ENCODE measurements at regions not wholly inside any gene's neighbourhood (a gene's known extent, or its start where the extent isn't known, plus 50 kb on each side); places are given as distances from the start of the nearest gene placed in this dataset.
"Not testable (repeated sequence)": the region's sequence is repeated elsewhere in the genome, so short reads cannot be mapped to it uniquely, and the experiment has no call there.

DNA sequence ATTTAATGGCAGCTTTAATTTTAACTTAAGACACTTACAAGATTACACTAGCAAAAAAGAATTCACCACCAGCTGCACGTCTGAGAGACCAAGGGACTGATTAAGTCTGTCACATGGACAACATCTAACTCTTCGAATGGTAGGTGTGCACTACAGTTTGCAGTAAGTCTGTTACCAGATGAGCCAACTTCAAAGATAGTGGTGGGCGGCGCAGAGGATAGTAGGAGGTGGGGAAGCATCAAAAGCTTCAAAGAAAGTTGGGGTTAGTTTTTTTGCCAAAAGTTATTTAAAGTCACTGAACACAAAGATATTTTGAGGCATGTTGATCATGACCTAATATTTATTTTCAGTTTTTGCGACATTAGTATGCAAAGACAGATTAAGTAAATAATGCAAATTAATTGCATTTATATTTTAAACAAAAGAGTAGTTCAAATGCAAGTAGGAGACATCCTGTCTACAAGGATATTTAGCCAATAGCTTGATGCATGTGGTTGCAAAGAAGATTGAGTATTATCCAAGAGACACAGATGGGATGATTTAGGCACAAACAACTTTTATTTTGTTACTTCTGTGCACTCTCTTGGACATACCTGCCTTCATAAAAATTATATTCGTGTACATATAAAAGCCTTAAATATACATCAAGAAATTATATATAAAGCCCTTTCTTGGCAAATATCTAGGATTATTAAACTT lies 327.7 kb downstream of the BMP4 start:
- no peak for DNase-seq (ENCODE audit: extremely low read depth in 1 of 11, low read depth in 9 of 11, low spot score in 4 of 11)

DNA sequence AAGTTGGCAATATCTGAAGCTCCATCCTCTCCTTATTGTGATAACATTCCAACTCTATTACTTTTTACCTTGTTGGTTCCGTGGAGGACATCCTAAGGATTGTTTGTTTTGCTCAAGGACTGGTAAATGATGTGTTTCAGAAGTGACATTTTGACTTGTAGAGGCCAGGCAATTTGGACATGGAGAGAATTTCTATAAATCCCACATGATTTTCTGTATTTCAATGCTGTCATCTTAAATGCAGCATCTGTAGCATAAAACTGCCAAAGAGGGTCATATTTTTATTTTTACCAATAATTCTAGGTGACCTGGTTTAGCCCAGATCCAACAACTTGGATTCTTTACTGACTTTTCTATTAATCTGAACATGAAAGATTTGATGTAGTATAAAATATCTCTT lies 328.4 kb downstream of the BMP4 start:
- no peak for DNase-seq (ENCODE audit: extremely low read depth in 1 of 11, low read depth in 9 of 11, low spot score in 4 of 11)

DNA sequence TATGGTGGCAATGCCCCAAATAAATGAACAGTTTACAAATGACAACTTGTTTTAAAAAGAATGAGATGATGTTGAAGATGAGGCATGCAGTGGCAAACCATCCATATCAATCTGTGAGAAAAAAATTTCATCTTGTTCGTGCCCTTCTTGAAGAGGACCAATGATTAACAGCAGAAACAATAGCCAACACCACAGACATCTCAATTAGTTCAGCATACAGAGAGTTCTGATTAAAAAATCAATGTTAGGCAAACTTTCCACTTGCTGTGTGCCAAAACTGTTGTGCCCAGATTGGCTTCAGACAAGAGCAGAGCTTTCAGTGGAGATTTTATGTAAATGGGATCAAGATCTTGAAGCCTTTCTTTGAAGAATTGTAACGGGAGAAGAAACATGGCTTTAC lies 329.9 kb downstream of the BMP4 start:
- DNase-seq (ENCODE audit: extremely low read depth in 1 of 11, low read depth in 9 of 11, low spot score in 4 of 11): no peak

DNA sequence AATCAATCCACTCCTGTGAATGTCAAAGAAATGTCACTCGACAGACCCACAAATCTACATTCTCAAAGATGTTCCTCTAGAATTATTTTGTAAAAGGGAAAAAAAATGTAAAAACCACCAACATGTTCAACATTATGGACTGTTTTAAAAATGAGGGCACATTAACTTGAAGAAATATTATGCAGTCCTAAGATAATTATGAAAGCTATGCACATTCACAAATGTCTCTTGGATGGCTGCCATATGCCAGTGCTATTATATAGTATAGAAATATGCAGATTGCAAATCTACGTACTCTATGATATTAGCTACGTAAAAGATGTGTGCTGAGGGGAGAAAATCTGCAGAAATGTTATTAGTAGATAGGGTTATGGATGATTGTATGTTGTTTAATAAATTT lies 334.2 kb downstream of the BMP4 start:
- no peak for DNase-seq (ENCODE audit: extremely low read depth in 1 of 11, low read depth in 9 of 11, low spot score in 4 of 11)

DNA sequence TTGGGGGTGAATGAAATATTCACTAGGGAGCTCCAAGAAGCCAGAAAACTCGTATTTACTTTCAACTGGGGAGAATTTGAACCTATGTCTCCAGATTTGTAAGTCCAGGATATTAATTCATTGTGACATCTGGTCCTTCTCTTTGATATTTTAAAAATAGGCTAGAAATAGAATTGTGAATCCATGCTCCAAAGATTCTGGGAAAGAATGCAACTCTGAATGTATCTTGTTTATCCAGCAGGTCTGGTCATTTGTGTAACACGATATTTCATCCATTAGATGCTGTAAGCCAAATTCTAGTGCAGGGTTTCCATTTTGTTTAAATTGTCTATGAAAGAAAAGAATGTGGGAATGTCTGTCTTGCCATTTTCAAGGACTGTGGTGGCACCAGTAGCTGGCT lies 334.7 kb downstream of the BMP4 start:
- DNase-seq (ENCODE audit: extremely low read depth in 1 of 11, low read depth in 9 of 11, low spot score in 4 of 11): no peak

DNA sequence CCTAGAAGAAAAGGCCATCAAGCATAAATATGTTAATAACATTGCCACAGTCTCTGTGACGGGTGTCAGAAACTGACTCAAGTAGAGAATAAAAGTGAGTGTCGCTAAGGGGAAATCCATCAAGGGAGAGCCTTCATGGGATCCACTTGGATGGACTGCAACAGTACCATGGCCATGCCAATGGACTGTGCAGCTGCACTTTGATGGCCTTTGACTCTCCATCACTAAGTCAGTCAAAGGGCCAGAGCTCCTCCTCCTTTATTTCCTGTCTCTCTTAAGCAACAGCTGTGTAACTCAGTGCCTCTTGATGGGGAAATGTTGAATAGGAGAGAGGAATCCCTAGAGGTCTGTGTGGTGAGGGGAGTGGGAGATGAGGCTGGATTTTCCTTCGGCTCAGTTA lies 335.2 kb downstream of the BMP4 start:
- DNase-seq (ENCODE audit: extremely low read depth in 1 of 11, low read depth in 9 of 11, low spot score in 4 of 11): no peak

DNA sequence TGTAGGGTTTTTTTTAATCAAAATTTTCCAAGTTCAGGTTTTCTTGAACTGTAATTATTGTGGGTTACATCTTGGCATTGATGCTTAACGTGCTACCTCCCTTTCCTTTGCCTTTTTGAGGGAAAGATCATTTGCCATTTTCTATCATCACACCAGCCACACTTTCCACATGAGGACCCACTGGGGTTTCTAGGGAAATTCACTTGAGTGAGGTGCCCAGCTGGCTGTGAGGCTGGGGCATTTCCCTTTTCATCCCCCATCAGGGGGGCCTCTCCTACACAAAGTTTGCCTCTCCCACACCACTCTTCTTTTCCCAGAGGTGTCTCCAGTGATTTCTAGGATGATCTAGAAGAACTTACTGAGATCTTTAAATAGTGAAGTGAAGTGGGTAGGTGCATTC lies 335.7 kb downstream of the BMP4 start:
- no peak for DNase-seq (ENCODE audit: extremely low read depth in 1 of 11, low read depth in 9 of 11, low spot score in 4 of 11)

DNA sequence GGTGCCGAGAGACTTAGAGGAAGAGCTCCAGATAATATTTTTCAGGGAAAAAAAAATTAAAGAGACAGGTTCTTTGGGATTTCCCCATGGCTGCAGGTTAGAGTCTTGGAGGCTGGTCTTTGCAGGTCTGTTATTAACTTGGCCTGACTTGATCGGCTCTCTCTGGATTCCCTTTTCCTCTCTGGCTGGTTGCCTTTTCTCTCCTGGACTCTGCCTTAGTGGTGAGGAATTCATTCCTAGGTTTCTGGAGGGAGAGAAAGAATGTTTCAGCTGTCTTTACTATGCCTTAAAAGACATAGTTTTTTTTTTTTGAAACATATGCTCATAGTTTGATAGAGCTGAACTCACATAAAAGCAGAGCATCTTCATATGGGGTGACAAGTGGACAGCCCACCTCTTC lies 336.3 kb downstream of the BMP4 start:
- DNase-seq (ENCODE audit: extremely low read depth in 1 of 11, low read depth in 9 of 11, low spot score in 4 of 11): peak in 1 of 11 donors; percentile 20

DNA sequence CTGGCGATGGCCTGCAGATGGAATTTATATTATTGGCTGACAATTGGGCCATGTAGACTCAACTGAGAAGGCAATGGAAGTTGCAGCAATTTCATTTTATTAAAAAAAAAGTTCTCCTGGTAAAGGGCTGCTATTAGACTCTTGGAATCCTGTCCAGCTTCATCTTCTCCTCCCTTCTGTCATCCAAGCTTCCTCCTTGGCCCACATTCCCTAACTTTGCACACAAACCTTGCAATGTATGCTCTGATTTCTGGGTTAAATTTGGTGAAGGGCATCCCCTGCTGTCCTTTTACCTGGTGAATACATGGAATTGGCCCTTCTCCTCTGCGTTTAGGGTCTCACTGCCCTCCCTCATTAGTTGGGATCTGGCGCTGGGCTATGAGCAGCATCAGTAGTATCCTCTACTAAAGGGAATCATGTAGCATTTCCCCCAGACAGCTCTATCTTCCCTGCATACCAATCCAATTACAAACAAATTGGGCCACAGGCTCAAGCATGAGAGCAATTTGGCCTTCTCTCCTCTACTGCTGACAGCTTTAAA lies 336.9 kb downstream of the BMP4 start:
- DNase-seq (ENCODE audit: extremely low read depth in 1 of 11, low read depth in 9 of 11, low spot score in 4 of 11): no peak

DNA sequence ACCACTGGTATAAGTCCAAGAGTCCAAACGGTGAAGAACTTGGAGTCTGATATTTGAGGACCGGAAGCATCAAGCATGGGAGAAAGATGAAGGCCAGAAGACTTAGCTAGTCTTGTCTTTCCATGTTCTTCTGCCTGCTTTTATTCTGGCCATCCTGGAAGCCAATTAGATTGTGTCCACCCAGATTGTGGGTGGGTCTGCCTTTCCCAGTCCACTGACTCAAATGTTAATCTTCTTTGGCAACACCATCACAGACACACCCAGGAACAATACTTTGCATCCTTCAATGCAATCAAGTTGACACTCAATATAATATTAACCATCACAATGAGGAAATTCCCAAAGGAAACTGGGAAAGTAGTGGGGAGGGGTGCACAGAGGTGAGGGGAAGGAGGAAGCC lies 340.1 kb downstream of the BMP4 start:
- not testable (repeated sequence) for DNase-seq (ENCODE audit: extremely low read depth in 1 of 11, low read depth in 9 of 11, low spot score in 4 of 11)

DNA sequence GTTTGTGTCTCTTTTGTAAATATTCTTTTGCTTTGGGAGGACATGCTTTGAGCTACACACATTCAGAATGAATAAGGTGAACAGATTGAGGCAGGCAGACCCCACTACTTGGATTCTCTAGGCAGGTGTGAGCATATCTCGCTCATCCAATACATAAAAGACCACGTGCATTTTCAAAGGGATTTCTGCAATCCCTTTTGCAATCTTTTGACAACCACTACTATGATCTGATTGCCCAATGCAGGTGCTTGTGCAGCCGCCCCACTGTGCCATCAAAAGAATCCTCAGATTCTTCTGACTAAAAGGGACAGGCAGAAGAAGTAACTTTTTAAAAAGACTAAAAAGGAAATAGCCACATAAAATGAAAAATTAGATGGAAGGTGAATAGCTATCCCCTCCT lies 341.4 kb downstream of the BMP4 start:
- no peak for DNase-seq (ENCODE audit: extremely low read depth in 1 of 11, low read depth in 9 of 11, low spot score in 4 of 11)

DNA sequence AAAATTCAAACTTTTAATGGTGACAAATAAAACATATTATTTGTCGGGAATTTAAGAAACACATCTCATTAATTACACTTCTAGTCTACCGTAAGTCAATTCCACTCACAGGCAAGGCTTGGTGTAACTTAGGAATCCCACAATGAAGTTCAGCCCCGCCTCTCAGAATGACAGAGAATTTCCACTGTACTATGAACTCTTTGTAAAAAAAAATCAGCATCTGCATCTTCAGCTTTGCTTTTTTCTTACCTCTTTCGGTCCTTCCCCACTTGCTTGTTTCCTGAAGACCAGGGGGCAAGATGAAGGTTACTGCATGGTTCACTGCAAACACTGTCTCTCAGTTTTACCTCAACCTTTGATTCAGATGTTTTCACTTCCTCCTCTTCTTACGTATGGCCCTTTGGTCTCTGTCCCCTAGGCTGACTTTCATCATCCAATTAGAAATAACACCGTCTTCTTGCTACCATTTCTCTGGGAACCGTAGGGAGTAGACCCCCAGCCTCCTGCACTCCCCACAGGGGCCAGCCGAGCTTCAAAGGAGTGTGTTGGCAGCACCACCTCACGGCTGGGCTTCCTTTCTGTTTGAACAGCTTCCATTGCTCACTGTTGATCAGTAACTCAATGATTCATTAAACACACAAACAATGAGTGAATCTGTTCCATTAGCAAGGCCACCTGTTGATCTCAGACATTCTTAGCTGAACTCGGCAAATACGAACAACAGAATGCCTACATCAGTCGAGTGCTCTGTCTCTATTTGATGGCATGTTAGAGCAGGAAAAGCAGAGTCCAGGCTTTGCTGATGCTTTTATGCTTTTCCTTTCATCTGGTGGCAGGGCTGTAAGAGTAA lies 343.0 kb downstream of the BMP4 start:
- peak in 3 of 11 donors; percentile 13 to 46 (median 34) for DNase-seq (ENCODE audit: extremely low read depth in 1 of 11, low read depth in 9 of 11, low spot score in 4 of 11)

DNA sequence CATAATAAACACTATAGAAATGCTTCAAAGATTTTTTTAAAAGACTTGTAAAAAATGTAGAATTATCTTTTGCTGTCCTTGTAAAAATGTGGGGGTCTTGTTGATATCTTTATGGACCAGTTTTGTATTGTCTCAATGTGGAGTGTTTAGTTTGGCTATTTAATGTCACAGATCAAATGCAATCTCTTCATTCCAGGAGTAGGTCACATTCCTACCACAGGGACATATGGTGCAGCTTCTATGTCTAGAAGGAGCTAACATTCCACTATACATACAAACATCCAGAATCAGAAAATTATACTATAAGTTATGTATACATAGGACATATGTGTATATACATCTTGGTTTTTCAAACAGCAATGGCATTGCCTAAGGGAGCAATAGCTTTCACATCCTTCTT lies 345.7 kb downstream of the BMP4 start:
- DNase-seq (ENCODE audit: extremely low read depth in 1 of 11, low read depth in 9 of 11, low spot score in 4 of 11): no peak

DNA sequence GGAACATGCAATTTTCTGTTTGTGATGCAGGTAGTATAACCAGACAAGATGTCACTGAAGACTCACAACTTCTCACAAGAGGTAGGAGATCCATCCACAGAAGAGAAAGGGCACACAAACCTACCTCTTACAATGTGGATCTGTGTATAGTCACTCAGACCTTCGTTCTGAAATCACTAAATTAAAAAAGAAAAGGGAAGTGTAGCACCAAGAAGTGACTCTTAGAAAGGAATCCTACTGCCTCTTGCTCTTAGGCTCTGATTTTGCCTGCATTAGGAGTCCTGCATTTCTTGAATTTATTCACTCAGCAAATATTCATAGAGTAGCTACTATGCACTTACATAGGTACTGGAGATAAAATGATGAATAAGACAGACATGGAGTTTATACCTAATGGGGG lies 347.6 kb downstream of the BMP4 start:
- no peak for DNase-seq (ENCODE audit: extremely low read depth in 1 of 11, low read depth in 9 of 11, low spot score in 4 of 11)

DNA sequence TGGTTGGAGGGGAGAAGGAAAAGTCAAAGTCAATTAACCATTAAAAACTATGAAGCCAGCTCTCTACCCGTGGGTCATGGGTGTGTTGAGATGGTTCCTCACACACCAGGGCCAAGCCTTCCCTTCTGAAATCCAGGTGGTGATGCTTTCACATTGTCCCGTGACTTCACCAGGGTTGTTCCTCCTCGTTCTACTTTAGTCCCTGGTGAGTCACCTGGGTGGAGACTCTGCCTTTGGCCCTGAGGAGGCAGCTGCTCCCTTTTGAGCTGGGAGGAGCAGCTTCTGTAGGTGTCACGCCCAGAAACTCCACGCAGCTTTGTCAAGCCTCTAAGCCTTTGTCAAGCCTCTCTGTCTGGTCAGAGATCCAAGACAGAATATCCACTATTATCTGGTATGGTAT lies 348.3 kb downstream of the BMP4 start:
- no peak for DNase-seq (ENCODE audit: extremely low read depth in 1 of 11, low read depth in 9 of 11, low spot score in 4 of 11)

DNA sequence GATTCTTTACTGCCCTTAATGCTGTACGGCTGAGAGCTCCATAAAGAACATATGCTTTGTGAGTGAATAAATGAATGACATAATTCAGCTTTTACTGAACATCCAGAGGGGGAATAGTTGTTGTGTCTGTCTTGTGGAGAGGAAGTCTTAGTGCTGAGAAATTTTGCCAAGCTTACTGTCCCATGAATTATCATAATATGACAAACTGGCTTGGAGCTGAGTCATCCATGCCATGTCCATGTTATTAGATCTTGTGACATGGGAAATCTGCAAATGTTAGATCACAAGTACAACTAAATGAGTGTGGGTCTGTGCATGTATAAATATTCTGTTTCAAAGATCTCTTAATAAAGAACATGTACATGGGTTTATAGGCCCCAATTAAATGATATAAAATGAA lies 350.4 kb downstream of the BMP4 start:
- no peak for DNase-seq (ENCODE audit: extremely low read depth in 1 of 11, low read depth in 9 of 11, low spot score in 4 of 11)

DNA sequence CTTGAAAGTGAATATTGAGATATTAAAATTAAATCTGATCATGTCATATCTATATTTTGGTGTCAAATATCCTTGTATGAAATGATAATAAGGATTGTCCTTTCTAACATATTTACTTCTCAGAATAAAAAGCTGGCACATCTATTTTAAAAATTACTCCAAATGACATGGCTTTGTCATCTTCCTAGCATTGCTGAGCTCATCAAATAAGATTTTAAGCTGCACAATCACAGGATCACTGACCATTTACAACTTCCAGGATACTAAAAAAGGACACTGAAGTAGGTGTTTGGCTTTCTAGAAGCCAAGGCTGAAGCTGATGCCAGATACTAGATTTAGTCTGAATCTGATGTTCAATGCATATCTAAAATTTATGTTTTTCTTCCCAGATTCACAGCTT lies 351.1 kb downstream of the BMP4 start:
- no peak for DNase-seq (ENCODE audit: extremely low read depth in 1 of 11, low read depth in 9 of 11, low spot score in 4 of 11)

DNA sequence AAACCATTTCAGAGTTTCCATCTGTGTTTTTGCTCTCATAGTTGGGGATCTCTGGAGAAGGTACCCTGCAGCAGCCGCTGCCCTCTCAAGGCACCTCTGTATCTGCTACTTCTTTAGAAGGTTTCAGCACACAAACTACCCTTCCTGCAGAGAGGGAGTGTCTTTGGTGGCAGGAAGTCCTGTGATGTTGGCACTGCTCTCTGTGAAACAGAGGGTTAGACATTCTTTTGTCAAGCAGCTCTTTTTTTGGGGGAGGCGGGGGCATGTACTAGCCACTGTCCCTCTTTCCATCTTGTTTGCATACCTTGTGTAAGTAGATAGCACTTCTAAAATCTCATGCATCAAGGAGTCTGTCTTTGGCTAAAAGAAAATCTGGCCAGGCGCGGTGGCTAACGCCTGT lies 352.6 kb downstream of the BMP4 start:
- DNase-seq (ENCODE audit: extremely low read depth in 1 of 11, low read depth in 9 of 11, low spot score in 4 of 11): no peak

DNA sequence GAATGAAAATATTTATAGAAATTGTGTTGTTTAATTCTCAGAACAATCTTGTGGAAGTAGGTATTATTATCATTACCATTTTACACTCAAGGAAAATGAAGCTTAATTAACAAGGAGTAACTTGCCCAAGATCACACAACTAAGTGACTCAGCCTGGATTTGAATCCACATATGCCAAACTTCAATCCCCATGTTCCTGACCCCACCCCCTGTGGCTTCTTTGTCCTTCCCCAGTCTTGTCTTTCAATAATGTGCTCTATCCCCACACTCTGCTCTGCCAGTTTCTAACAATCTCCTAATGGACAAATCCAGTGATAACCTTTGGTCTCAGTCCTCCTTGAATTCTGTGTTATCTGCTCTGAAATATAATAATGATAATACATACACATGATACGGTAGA lies 355.2 kb downstream of the BMP4 start:
- no peak for DNase-seq (ENCODE audit: extremely low read depth in 1 of 11, low read depth in 9 of 11, low spot score in 4 of 11)

DNA sequence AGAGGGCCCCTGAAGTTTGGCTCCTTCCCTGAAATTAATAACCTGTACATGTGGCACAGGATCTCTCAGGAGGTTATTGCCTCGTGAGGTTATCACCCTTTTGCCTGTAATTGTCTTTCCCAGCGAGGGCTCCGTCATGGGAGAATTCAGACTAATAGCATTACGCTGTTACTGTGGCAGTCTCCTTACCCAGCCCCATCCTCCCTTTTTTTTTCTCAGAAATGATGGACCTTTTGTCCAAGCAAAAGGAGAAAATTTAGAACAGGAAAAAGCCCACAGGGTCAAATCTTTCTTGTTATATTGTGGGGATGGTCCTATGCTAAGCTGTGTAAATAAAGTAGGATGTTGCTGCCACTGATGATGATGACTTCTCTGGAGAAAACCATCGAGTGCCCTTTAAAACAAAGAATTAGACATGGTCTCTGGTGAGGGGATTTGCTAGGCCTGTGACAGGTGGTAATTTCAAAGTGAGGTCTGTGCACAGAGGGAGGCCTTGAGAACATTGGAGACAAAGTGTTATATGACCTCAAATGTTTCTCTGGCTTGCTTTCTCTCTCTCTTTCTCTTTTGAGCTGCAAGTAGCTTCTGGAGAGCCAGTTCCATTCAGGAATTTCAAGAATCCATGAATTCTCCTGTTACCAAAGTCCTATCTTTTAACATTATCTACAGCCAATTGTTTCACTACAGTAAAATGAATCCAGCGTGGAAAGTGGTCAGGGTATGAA lies 357.2 kb downstream of the BMP4 start:
- no peak for DNase-seq (ENCODE audit: extremely low read depth in 1 of 11, low read depth in 9 of 11, low spot score in 4 of 11)
